ELF-1 (cell line): ENCODE measurements at regions not wholly inside any gene's neighbourhood (a gene's known extent, or its start where the extent isn't known, plus 50 kb on each side); places are given as distances from the start of the nearest gene placed in this dataset.

Experiments
- DNase-seq: peaks from one replicate; pipeline ENCODE4 v3.0.0-alpha.2; 2016; ENCODE audit warnings: low read depth, low spot score

GRCh38 chr3:106809623-106810299 is 567.5 kb upstream of the CCDC54 start:
- DNase-seq = no peak

DNA sequence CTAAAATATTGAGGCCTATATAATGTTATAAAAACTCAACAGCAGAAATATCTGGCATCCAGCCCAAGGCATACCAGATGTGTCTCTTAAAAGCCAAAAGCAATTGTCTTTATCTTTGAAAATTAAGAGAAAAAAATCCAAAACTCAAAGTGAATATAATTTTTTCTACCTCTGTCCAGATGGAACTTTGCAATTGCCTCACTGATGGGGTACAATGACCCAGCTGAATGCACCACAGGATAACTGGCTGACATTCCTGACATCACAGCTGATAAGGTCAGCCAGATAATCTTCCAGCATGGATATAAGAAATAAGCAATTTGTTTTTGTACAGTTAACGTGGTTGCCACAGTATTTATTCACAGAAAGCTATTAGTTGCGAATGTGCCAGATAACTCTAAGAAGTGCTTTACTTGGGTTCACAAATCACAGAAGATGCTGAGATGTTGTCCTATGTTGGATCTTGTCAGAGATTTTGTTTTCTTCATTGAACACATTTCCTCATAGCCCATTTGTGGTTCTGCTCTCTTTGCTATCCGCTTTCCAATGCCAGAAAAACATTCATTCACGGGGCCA is 566.9 kb upstream of the CCDC54 start:
- DNase-seq = no peak

- DNase-seq = no peak
Measured at GRCh38 chr3:106811376-106811775, 565.9 kb upstream of the CCDC54 start.

DNA sequence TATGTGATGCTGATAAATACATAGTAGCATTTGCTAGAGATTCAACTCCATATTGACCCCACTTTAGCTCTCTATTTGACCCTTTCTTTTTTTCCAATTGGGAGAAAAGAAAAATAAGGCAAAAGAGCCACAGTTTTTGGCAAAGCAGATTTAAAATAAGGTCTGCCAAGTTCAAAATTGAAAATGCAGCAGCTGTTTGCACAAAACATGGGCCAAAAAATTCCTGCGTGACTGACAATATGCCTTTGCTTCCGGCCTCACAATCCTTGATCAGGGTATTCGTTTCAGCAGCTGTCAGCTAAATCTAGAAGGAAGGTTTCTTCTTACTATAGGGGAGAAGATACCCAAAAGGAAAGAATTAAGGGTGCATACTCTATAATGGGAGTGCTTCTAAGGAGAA is 563.5 kb upstream of the CCDC54 start:
- no peak for DNase-seq

DNA sequence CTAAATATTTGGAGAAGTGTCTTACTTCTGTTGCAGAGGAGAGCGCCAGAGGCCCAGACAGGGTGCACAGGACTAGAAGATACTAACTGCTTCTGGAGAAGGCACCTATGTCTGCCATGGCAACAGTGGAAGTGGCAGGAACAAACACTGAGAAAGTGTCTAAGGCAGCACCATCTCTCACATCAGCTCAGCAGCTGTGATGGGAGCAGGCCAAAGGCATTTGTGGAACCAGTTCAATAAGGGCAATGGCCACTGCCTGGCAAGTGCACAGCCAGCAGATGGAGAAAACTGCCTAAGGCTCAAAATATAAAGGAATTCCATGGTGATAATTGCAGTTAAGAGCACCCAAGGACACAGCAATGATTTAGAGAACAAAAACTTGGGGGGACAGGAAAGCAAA is 563.0 kb upstream of the CCDC54 start:
- DNase-seq = no peak

GRCh38 chr3:106816838-106817237 is 560.4 kb upstream of the CCDC54 start:
- DNase-seq = no peak

GRCh38 chr3:106817706-106818105 is 559.5 kb upstream of the CCDC54 start:
- no peak for DNase-seq

DNA sequence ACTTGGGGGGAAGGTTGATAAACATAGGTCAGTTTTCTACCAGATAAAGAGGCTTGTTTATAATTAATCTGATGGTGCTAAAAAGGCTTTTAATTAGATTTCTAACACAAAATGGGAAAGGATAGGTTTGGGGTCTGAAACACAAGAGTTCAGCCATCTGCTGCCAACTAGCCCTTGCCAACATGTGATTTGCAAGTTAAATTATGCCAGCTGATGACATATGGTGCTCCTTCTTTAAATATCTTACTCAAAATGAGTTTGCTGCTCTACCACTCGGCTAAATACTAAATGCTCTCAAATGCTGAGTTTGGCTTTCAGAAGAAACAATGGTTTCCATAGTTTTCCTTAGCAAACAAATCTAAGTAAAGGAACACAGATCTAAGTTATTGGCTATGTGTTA is 557.8 kb upstream of the CCDC54 start:
- no peak for DNase-seq

GRCh38 chr3:106820726-106821362 is 556.4 kb upstream of the CCDC54 start:
- no peak for DNase-seq

DNA sequence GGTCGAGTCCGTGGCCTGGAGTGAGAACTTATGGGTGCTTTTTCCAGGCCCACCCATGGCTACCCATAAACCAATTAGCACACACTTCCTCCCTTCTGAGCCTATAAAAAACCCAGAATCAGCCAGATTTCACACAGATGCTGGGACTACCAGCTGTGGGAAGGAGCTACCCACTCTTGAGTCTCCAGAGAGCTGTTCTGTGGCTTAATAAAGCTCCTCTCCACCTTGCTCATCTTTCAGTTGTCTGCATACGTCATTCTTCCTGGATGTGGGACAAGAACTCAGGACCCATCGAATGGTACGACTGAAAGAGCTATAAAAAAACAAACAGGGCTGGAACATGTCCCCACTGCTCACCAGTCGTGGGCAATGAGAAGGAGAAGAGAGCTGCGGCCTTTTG is 555.4 kb upstream of the CCDC54 start:
- no peak for DNase-seq

DNA sequence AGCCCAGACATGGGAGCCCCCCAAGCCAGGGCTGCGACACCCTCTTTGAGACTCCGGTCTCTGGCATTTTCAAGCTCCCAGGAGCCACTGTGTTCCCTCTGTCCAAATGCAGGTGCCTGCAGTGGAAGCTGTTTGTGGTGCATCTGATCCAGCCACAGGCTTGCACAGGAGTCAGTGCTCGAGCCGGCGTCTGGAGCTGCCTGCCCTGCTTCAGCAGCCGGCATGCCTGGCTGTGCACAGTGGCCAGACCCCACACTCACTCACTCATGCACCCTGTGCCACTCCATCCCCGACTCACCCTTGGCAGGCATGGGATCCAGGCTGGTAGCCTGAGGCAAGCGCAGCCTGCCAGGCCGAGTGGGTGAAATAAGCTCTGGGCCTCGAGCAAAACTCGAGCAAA is 555.0 kb upstream of the CCDC54 start:
- no peak for DNase-seq

DNA sequence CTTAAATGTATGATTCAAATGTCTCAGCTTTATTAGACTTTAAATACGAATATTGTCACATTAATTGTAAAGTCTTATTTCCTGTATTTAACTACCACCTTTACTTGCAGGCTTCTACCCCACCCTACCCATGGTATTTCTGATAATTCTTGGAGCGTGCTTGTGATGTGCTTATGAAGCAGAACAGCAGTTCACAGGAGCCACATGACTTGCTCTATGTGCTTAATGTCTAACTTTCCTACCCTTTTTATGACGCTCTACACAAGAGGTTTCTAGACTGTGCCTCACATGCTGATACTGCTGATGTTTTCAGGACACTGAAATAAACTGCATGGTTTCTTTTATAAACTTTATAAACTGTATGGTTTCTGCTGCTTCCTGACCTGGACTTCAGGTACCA is 553.5 kb upstream of the CCDC54 start:
- DNase-seq = no peak

DNA sequence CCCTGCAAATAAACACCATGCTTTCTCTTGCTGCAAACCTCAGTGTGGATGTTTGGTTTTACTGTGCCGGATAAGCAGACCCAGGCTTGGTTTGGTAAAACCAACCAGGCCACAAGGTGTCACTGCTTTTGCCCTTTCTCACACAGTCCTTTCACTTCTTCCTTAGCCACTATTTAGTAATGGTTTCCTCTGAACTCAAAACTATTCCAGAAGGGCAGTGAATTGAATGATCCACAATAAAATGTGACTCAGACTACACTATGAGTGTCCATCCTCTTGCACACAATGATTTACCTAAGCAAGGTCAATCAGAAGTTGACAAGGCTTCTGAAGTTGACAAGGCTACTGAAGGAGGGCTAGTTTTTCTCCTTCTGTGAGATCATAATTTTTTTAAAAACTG is 552.4 kb upstream of the CCDC54 start:
- DNase-seq = peak; percentile 76

GRCh38 chr3:106825962-106826605 is 551.2 kb upstream of the CCDC54 start:
- peak; percentile 57 for DNase-seq

DNA sequence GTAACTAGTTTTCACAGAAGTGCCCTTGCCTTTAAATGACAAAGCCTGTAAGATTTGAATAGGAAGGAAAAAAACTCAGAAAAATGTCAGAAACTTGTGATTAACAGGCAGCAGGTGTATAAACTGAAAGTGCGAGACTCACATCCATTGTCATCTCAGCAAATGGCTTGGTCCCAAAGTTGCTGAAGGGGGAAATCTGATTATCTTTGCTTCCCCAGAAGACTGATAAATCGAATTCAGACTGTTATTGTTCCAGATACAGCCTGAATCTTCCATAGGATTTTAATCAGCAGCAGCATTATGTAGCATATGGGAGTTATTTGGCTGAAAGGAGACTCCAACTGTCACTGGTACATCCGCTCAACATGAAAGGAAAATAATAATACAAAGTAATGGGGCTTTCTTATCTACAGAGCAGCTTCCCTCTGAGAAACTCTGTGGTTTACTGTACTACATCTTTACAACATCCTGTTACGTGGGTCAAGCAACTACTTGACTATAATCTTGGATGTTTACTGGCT is 550.4 kb upstream of the CCDC54 start:
- no peak for DNase-seq

DNA sequence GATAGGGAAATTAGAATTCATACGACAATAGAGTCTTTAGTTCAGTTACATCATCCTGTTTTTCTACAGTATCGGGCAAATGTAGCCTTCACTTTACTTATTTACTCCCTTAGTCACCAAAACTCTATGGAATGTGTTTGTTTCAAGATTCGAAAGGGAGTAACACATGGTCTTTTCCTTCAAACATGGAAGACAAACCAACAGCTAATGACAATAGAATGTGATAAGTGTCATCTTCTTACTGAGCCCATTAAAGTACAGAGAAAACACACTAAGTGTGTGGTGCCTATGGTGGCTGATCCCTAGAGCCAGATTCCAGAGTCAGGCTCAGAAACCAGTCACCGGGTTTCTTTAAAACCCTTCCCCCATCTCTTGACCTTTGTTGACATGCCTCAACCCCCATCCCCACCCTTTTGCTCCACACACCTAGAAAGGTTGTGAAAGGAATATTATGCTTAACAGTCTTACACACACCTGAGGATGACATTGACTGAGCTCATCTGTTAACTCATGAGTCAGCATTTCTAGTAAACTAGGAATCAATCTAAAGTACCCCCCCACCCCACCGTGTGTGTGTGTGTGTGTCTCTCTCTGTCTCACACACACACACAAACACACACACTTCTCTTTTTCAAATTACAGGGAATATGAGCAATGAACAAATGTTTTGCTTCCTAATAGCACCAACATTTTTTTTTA is 549.6 kb upstream of the CCDC54 start:
- DNase-seq = peak; percentile 33

DNA sequence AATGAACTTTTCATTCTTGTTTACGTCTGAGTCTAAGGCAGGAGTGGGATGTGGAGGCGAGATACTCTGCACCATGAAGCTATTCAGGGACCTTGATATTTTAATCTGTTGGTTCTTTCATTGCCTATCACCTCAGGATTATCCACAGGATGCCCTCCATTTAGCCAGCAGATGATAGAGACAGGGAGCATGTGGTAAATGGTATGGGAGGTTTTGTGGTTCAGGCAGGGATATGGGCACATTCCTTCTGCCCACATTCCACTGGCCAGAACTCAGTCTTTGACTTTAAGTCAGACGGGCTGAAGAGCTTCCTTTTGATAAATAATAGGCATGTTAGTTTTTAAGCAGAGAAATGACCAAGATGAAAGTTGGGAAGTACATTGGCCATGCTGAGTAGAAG is 548.0 kb upstream of the CCDC54 start:
- DNase-seq = peak; percentile 27

- no peak for DNase-seq
Measured at GRCh38 chr3:106830334-106830733, 546.9 kb upstream of the CCDC54 start.

GRCh38 chr3:106836906-106837305 is 540.3 kb upstream of the CCDC54 start:
- no peak for DNase-seq

DNA sequence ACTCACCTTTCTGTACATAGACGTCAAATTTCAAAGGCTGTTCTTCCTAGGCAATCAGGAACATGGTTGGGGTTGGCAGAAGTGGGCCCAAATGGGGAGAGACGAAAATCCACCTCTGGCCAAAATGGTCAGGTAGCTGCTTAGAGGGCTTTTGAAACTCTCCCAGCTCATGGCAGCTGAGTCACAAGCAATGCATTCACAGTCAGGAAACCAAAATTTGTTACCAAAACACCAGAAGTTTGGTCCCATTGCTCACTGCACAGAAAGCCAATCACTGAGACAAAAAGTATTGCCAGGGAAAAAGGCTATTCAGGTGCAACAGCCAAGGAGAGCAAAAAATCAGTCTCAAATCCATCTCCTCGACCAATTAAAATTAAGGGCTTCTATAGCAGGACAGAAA is 539.6 kb upstream of the CCDC54 start:
- no peak for DNase-seq

GRCh38 chr3:106839576-106840280 is 537.5 kb upstream of the CCDC54 start:
- no peak for DNase-seq
